ENCODE measurements at regions not wholly inside any gene's neighbourhood (a gene's known extent, or its start where the extent isn't known, plus 50 kb on each side); places are given as distances from the start of the nearest gene placed in this dataset.

GRCh38 chr1:184272175-184272866, 114.5 kb upstream of the C1orf21 start:
- Histone ChIP-seq H3K9me3 (ENCODE audit: control insufficient read depth, low read depth, low read length) (no peaks in the 10 kb centered on the region), H3K79me1 (ENCODE audit: insufficient read depth, low read depth, low read length, poor library complexity, severe bottlenecking) (no peaks in the 10 kb centered on the region), H2AFZ (ENCODE audit: low read length) (no peak overlapping the region), H3K23me2 (ENCODE audit: insufficient read length, low read depth, low read length, poor library complexity, severe bottlenecking) (no peaks in the 10 kb centered on the region), H3K27ac (ENCODE audit: insufficient read length, low read depth, low read length) (no peak overlapping the region), H2BK15ac (ENCODE audit: low read depth, low read length) (no peak overlapping the region), H3T11ph (ENCODE audit: low read length) (no peak overlapping the region), H3K4ac (ENCODE audit: low read depth, low read length) (no peak overlapping the region), H3K9ac (ENCODE audit: extremely low read depth, insufficient read length, low read length) (no peak overlapping the region), H4K20me1 (ENCODE audit: control insufficient read depth, insufficient read depth, insufficient read length) (no peaks in the 10 kb centered on the region), H2AK5ac (ENCODE audit: insufficient read length, low read length) (no peak overlapping the region), H2BK20ac (ENCODE audit: low read depth, low read length, poor library complexity, severe bottlenecking) (no peak overlapping the region), H2BK5ac (ENCODE audit: insufficient read length, low read length) (no peak overlapping the region), H3K4me2 (ENCODE audit: insufficient read depth, insufficient read length, low read length) (no peak overlapping the region), H4K8ac (replicated peaks; ENCODE audit: insufficient read length, low read depth, low read length) (no peak overlapping the region), H4K91ac (ENCODE audit: insufficient read length, low read depth, low read length) (no peak overlapping the region), H4K5ac (ENCODE audit: insufficient read length, low read depth, low read length) (no peak overlapping the region), H3K14ac (ENCODE audit: insufficient read depth, low read length) (no peak overlapping the region; the same call in 1 of the 2 replicates), H3K4me1 (ENCODE audit: insufficient read depth, low read length) (peaks cover 4% of the 10 kb centered on the region), H2BK120ac (ENCODE audit: low read depth, low read length, poor library complexity, severe bottlenecking) (no peak overlapping the region), H3K18ac (ENCODE audit: insufficient read length, low read depth, low read length) (no peak overlapping the region), H3K27me3 (ENCODE audit: insufficient read depth, low read length) (no peaks in the 10 kb centered on the region), H2BK12ac (ENCODE audit: insufficient read length, low read depth, low read length) (no peak overlapping the region), H3K23ac (ENCODE audit: insufficient read length, low read depth, low read length) (no peak overlapping the region), H3K79me2 (ENCODE audit: insufficient read depth, low read length) (no peaks in the 10 kb centered on the region), H3K56ac (ENCODE audit: insufficient read length, low read depth, low read length) (no peak overlapping the region)
- H3K27ac Mint-ChIP-seq, result no peak overlapping the region
- peaks cover 0 to 8% (median 0%) of the 10 kb centered on the region in 3 experiments; a peak in 2 of 7 replicates for H3K36me3 Mint-ChIP-seq (ENCODE audit: insufficient read depth in 1 of 3, low read depth in 3 of 3)
- no peak for TF ChIP-seq CTCF (conservative IDR thresholded peaks at IDR 0.05)
- DNase-seq, result no peak
- no peaks in the 10 kb centered on the region for H3K27me3 Mint-ChIP-seq (ENCODE audit: low read depth)
- no peak overlapping the region for H3K4me3 Mint-ChIP-seq
- WGBS (ENCODE audit: extremely low coverage, insufficient read length, low lambda C conversion rate), result no CpG with 5 or more reads among the region's 5 CpGs
- peaks cover 26 to 28% of the 10 kb centered on the region in 2 experiments for H3K4me1 Mint-ChIP-seq
- peaks cover 0 to 10% of the 10 kb centered on the region in 2 experiments; a peak in 3 of 5 replicates for H3K9me3 Mint-ChIP-seq
